Activated CD8-positive, alpha-beta memory T cell treated with anti-CD3 and anti-CD28 coated beads for 48 hours (primary cell): ENCODE measurements at regions not wholly inside any gene's neighbourhood (a gene's known extent, or its start where the extent isn't known, plus 50 kb on each side); places are given as distances from the start of the nearest gene placed in this dataset.
"Not testable (repeated sequence)": the region's sequence is repeated elsewhere in the genome, so short reads cannot be mapped to it uniquely, and the experiment has no call there.

ENCODE experiments used
- DNase-seq, 3 experiments: peaks; one replicate each; pipeline ENCODE4 v3.0.0-alpha.2; 2020; ENCODE audit warnings: low read depth in 2 of 3, low spot score in 2 of 3

- DNase-seq: no peak
These were observed 291.3 kb upstream of the PRKD1 start for GRCh38 chr14:30218907-30219306.

GRCh38 chr14:30221546-30221945, 293.9 kb upstream of the PRKD1 start:
- no peak for DNase-seq

GRCh38 chr14:30223385-30223785, 295.7 kb upstream of the PRKD1 start:
- no peak for DNase-seq

- DNase-seq: no peak
These were observed 296.3 kb upstream of the PRKD1 start for GRCh38 chr14:30223966-30224365.

GRCh38 chr14:30225176-30225575, 297.5 kb upstream of the PRKD1 start:
- no peak for DNase-seq

GRCh38 chr14:30227436-30227835, 299.8 kb upstream of the PRKD1 start:
- DNase-seq: no peak

GRCh38 chr14:30227876-30228275, 300.2 kb upstream of the PRKD1 start:
- DNase-seq: no peak

GRCh38 chr14:30230719-30231118, 303.1 kb upstream of the PRKD1 start:
- DNase-seq: no peak

- no peak for DNase-seq
These were observed 307.3 kb upstream of the PRKD1 start for GRCh38 chr14:30234966-30235365.

GRCh38 chr14:30235485-30235884, 307.8 kb upstream of the PRKD1 start:
- DNase-seq: no peak

- DNase-seq: no peak
These were observed 311.3 kb upstream of the PRKD1 start for GRCh38 chr14:30238936-30239335.

- no peak for DNase-seq
These were observed 312.4 kb upstream of the PRKD1 start for GRCh38 chr14:30240018-30240417.

- no peak for DNase-seq
These were observed 313.0 kb upstream of the PRKD1 start for GRCh38 chr14:30240685-30241084.

GRCh38 chr14:30242744-30243143, 315.1 kb upstream of the PRKD1 start:
- DNase-seq: no peak

- DNase-seq: no peak
These were observed 315.6 kb upstream of the PRKD1 start for GRCh38 chr14:30243207-30243606.

GRCh38 chr14:30243805-30244204, 315.2 kb upstream of the G2E3 start:
- no peak for DNase-seq

- DNase-seq: not testable (repeated sequence)
These were observed 314.6 kb upstream of the G2E3 start for GRCh38 chr14:30244348-30244747.

GRCh38 chr14:30251017-30251416, 307.9 kb upstream of the G2E3 start:
- DNase-seq: no peak

GRCh38 chr14:30251557-30252100, 307.3 kb upstream of the G2E3 start:
- DNase-seq: no peak

GRCh38 chr14:30252151-30252550, 306.8 kb upstream of the G2E3 start:
- no peak for DNase-seq

- no peak for DNase-seq
These were observed 305.9 kb upstream of the G2E3 start for GRCh38 chr14:30252783-30253674.

- DNase-seq: no peak
These were observed 302.3 kb upstream of the G2E3 start for GRCh38 chr14:30256627-30257026.
